GM18873 (cell line): ENCODE measurements at regions not wholly inside any gene's neighbourhood (a gene's known extent, or its start where the extent isn't known, plus 50 kb on each side); places are given as distances from the start of the nearest gene placed in this dataset.
A peak's percentile ranks its signal among the peaks of the same experiment; 100 is the strongest.

Experiments used
- ATAC-seq: cut with Tn5 transposase; IDR thresholded peaks from one replicate; pipeline ENCODE4 v1.9.1; 2021; ENCODE audit warnings: mild to moderate bottlenecking, moderate library complexity, moderate number of reproducible peaks; ENCODE audit not compliant: unreplicated experiment, low FRiP score

DNA sequence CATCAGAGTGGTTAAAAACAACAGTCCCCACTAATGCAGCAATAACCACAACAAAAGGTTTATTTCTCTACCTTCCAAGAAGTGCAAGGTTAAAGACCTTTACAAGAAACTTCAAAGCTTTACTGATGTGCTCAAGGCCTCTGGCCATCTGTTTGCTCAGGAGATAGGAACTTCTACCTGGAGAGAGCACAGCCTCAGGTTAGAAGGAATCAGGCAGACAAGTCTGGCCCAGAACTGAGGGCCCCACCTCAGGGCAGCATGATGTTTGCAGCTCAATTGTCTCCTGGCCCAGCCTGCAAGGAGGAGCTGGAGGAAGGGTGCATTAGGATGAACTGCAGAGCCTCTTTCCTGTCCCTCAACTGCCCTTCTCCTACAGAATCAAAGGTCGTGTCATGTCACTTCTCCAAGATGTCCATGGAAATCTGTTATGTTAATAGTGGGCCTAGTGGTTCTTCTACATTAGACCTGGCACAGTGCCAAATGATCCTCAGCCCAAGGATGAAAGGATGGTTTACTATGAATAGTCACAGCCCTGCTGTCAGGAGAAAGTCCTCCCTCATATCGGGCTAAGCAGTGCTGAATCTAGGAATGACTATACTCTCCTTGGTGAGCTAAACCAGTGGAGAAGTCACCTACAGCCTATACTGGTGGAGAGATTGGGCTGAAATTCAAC is 98.9 kb upstream of the NTRK2 start:
- no peak for ATAC-seq

DNA sequence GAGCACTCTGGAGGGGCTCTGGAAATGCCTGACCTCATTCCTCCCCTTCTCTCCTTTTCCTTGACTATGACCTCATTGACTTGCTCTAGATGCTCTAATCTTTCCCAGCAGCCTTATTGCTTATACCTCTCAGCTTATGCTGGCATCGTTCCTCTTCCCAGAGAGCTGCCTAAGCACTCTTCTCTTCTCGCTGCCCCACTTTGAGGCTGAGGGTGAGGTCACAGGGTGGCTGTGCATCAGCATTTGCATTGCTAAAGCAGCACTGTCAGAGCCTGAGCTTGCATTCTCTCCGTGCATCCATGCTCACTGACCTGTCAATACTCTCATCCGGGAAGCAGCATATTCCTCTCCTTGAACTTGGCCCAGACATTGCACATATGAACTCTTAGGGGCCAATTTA is 96.4 kb upstream of the NTRK2 start:
- no peak for ATAC-seq

DNA sequence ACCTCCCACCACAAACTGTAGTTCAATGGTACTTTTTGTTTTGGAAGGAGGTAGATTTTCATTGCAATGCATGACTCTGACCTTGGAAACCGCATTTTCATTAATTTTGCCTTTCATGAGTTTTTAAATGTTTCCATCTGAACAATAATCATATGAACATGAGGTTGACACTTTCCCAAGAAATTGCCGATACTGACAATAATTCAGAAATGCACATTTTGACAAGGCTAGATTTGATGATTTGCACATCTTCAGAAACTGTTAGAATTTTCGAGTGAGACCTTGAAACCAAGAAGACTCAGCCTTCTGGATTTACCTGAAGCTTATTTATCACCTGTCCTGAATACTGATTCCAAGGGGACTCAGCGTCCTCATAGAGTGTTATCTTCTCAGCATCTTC is 93.8 kb upstream of the NTRK2 start:
- no peak for ATAC-seq

DNA sequence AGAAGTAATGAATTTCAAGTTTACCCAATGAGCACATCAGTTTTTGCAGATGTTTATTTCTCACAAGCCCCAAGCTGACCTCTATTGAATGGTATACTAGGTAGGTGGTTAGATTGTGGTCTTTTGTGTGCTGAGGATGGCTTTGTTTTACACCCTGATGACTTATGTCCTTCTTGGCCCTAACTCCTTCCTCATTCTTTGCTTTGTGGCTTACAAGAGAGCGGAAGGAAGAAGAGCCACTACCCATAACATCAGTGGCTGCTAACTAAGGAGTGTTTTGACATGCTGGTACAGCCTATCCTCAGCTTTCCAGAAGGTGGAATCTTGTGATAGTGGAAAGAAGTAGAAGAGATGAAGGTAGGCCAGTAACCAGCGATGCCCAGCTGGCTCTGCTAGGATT is 85.7 kb upstream of the NTRK2 start:
- no peak for ATAC-seq

DNA sequence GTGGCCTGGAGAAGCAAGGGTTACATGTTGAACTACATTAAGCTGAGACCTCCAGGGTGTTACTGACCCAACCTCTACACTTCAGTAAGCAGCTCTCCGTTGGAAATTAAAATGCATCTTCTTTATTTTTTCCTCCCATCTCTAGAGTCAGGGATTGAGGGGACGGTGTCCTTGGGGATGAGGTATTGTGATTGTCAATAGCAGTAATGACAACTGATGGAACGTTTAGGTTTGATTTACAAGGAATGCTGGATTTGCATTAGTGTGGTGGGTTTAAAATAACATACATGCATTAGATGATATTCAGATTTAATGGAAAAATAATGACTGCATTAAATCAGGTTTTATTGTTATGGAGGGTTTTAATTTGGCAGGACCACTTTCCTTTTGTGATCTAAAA is 82.9 kb upstream of the NTRK2 start:
- no peak for ATAC-seq

DNA sequence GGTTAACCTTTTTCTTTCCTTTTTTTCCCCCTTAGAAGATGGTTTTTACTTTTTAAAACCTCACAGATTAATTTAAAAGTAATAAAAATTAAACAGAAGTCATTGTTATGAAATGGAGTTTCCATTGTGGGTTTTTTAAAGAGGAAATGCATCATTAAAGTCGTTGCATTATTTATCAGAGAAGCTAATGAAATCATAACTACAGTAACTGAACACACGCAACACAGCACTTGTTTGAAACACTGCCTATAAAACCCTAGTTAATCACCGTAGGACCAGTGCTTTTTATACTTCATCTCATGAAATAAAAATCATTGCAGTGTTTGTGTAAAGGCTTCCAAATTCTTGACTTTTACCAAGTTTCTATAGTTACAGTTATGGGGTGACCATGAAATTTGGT is 82.4 kb upstream of the NTRK2 start:
- ATAC-seq, result no peak

DNA sequence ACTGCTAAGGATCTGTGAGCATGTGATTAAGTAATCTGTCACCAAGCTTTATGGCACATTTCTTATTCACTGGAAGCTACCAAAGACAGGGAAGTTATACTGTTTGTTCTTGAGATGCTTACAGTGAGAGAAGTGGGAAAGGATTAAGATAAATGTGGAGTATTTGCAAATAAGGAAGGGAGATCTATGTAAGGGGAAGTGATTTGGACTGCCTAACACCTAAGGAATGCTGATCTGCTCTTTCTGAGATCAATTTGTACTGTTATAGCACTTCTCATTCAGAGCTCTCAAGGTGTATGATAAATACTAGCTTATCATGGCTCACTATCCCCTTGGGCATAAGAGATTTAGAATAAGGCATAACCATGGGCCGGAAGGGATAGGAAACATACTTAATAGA is 80.0 kb upstream of the NTRK2 start:
- no peak for ATAC-seq

DNA sequence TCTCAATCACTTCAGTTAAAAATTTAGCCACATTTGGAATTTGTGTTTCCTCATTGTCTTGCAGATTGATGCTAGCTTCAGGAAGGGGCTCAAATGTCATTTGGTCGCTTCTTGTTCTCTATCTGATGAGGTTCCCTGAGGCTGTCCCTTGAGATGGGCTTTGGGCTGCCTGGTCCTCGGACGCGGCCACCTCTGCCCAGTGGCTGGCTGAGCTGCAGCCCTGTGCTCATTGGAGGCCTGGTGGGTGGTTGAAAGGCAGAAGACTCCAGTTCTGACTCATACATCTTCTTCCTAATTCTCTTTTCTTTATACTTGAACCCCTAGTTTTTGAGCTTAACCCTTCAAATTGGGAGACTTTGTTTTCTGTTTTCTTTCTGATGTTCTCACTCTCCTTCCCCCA is 78.8 kb upstream of the NTRK2 start:
- ATAC-seq, result no peak

DNA sequence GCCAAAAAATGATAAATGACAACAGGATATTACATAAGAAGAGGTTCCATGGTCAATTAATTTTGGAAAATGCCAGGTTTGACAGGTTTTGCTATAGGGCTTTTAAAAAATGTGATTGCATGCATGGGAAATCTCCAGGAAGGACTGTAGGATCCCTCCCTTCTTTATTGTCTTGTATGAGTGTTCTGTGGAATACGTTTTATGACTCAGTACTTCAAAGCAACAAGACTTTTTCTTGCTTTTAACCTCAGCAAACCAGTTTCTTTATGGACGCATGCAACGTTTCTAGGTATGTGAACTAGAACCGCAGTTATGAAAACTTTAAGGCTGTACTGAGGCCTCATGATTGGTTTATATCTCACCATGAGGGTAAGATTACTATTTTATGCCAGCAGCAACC is 76.6 kb upstream of the NTRK2 start:
- ATAC-seq, result no peak

DNA sequence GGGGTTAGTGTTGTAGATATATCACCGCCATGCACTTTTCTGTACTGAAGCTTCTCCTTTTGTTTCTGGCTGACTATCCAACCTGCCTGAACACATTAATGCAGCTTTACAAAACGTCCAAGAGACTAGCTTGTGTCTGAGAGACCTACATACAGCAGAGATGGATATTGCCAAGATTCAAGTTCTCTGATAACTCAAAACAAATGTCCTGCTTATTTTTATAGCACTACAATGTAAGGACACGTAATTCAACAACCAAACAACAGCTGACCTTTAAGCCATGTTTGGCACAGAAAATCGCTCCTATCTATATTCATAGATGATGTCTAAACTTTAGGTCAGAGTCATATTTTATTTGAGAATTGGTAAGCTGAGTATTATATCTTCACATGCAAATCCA is 76.2 kb upstream of the NTRK2 start:
- ATAC-seq, result no peak

DNA sequence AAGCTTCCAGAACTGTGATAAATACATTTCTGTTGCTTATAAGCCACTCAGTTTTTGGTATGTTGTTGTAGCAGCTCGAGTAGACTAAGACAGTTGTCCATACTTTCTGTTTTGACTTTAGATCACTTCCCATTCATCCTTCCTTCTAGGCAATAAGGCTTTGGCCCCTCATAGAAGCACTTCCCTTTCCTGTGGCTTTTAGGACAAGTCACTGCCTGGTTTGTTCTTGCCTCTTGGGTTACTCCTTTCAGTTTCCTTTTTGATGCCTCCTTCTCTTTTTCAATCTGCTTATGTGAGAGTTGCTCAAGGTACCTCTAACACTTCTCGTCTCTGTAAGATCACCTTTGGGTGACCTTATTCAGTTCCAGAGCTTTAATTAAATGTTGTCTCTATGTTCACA is 72.4 kb upstream of the NTRK2 start:
- ATAC-seq, result peak; percentile 90

DNA sequence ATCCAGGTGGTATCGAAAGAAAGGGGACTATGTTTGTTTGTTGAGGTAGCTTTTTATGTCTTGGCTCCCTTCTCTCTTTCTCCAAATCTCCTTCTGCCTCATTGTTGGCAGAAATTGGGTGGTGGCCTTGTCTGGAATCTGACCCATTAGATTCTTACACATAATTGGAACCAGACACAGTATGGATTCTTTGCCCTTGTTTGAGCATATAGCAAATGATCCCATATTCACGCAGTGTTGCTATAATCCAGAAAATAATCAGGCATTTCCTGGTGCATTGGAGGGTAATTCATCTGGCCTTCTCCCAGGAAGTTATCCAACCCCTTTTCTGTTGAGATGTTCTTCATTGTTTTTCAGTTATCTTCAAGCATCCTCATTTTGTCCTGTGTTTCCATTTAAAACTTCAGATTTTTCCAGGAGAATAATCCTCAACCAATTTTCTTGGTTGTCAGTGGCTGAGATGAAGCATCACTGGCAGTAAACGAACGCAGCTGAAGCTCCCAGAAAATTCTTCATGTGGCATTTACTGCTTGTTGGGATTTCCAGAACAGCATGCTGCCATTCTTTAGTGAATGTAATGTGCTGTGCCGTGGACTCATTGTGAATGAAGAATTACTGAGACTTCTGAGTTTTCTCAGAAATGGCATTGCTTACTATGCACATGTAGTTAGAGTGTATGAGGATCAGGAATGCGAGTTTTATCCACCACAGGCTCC is 70.5 kb upstream of the NTRK2 start:
- ATAC-seq, result no peak

DNA sequence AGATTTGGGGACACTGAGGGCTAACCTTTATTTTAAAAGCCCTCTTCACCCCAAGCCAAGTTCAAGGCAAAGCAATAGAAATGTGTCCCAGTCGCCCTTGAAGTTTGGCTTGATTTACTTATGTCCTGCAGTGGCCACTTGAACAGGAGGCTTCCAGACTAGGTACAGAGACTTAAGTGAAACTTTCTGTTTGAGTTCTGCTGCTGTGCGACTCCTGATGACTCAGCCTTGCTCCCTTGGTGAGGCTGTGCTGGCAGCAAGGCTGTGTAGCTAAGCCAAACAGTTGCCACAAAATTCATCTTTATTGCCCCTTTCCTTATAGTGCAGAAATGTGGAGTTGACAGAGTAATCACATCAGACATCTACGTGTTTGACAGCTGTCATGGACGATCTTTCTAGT is 68.8 kb upstream of the NTRK2 start:
- no peak for ATAC-seq

DNA sequence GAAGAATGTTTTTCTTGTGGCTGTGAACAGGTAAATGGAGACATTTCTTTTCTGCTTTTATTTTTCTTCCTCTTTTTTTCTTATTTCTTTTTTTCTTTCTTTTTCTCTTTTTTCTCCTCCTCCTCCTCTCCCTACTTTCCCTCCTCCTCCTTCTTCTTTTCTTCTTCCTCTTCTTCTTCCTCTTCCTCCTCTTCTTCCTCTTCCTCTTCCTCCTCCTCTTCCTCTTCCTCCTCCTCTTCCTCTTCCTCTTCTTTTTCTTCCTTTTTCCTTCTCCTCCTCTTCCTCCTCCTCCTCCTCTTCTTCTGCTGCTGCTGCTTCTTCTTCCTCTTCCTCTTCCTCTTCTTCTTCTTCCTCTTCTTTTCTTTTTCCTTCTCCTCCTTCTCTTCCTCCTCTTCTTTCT is 65.3 kb upstream of the NTRK2 start:
- no peak for ATAC-seq

DNA sequence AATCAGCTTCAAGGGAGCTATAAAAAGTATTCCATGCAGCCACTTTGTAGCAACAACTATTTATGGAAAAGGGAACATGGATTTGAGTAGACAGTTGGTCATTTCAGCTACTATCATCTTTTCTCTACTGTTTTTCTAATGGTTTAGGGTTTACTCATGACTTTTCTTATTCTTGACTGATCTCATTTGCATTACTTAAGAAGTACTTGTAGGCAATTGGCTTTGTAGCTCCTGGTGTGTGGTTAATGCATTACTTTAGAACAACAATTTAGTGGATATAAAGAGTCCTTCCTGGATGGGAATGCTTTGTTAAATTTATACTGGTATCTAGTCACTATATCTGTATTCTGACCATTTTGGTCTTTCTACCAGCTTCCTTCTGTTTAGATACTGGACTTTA is 59.8 kb upstream of the NTRK2 start:
- no peak for ATAC-seq

DNA sequence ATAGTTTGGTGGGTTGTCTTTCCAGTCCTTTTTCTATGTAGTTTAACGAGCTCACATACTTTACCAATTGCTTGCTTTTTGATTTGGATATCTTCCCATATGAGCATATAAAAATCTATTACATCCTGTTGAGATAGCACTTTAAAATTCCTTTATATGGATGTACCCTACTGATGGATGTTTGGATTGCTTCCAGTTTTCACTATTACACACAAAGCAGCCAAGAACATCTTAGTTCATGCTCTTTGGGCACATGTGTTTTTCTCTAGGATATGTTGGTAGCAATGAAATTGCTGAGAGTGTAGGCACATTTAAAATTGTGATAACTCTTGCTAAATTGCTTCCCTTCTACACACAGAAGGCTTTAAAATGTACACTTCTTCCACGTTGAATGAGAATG is 56.1 kb upstream of the NTRK2 start:
- ATAC-seq, result no peak

DNA sequence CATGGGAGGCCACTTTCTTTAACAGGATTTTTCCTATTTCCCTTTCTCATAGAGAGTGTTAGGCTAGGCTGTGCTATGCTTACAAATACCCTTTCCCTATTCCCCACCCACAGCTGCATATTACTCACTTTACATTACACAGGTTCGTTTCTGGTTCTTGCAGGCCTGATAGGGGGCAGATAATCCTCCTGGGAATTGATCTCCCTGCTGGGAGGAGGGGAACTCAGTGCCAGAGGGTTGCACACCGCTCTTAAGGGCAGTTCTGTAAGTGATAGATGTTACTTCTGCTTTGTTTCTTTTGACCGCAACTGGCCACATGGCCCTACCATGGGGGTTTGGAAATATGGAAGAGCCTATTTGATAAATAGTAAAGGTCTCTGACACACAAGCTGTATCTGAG is 54.0 kb upstream of the NTRK2 start:
- no peak for ATAC-seq

DNA sequence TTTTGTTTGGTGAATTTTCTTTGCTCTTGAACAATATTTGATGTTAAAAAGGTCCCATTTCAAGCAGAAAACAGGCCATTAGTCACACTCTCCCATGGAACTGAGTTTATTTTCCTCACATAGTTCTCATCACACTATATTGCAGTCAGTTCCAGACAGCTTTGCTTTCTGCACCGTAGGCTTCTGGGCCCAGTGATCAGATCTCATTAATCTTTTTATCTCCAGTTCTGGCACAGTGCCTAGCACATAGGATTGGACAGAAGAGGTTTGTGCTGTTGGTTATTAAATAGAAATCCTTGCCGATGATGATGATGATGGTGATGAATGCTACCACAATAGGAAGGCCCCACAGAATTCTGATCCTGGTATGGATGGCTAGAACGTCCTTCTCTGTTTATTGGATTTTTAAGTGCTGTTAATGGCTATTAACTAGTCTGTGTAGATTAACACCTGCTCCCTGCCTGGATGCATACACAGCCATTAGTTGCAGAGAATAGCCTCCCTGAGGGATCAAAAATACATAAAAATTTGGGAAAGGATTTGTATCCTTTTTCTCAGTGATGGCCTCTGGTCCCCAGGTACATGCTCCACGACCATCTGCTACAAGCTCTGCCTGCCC is 52.0 kb upstream of the NTRK2 start:
- no peak for ATAC-seq
